T-helper 1 cell treated with Interleukin-12 subunit alpha and Interleukin-12 subunit beta and Interleukin-4 antibody, amounts not matched to agents 30 μg/mL and 1 μg/mL, for 36 hours (primary cell): ENCODE measurements at regions not wholly inside any gene's neighbourhood (a gene's known extent, or its start where the extent isn't known, plus 50 kb on each side); places are given as distances from the start of the nearest gene placed in this dataset.
A peak's percentile ranks its signal among the peaks of the same experiment; 100 is the strongest.

Source experiments
- H3K27ac Mint-ChIP-seq: one replicate; pipeline ENCODE4 v1.8.0; 2021; ENCODE audit warnings: mild to moderate bottlenecking, mixed read lengths
- H3K27me3 Mint-ChIP-seq: one replicate; pipeline ENCODE4 v1.8.0; 2021; ENCODE audit warnings: low read depth, mixed read lengths
- H3K36me3 Mint-ChIP-seq: one replicate; pipeline ENCODE4 v1.8.0; 2021; ENCODE audit warnings: low read depth, mixed read lengths
- H3K4me1 Mint-ChIP-seq: one replicate; pipeline ENCODE4 v1.8.0; 2021; ENCODE audit warnings: low read depth, mixed read lengths
- H3K4me3 Mint-ChIP-seq: one replicate; pipeline ENCODE4 v1.8.0; 2021; ENCODE audit warnings: mild to moderate bottlenecking, moderate library complexity, mixed read lengths
- H3K9me3 Mint-ChIP-seq: one replicate; pipeline ENCODE4 v1.8.0; 2021; ENCODE audit warnings: mixed read lengths

DNA sequence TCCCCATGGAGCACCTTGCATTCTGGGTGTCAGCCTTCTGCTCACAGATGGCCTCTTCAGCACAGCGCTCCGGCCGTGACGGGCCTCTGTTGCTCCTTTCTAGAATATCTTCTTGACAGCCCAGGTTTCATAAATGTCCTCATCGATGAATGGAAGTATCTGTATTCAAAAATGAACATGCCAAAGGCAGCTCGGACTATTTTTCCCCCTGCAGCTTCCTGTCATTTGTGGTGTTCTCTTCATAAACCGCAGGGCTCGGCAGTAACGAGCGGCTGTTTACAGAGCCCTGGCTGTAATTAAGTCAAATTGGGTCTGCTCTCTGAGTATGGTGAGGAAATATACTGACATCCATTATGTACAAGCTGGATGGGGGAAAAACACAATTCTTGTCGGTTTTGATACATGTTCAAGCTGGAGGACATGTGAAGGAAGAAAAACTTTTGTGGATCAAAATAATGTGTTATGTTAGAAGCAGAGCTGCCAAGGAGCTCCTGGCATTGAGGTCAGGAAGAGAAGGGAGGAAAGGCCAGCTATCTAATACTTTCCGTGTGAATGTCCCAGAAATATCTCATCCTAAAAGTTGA is 154.1 kb upstream of the CD180 start:
- H3K9me3 Mint-ChIP-seq = no peaks in the 10 kb centered on the region
- peaks cover 7% of the 10 kb centered on the region for H3K4me1 Mint-ChIP-seq
- H3K27me3 Mint-ChIP-seq = peaks cover 24% of the 10 kb centered on the region
- peak overlapping the region; percentile 34 for H3K4me3 Mint-ChIP-seq
- no peak overlapping the region for H3K27ac Mint-ChIP-seq
- H3K36me3 Mint-ChIP-seq = no peaks in the 10 kb centered on the region

DNA sequence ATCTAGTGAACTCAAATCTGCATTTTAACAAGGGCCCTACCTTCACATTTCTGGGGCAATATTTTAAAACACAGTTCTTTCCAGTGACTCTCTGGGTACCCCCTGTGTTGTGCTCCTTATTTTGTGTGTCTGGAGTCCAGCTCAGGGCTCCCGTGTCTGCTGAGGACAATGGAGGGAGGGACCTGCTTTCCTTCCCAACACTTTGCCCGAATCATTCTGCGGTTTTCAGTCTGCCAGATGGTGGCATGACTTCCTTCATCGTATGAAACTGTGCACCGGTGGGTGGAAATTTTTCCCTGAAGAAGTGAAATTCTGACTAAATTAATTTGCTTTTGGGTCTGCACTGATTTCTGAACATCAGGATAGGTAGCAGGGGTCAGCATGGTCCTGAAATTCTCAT is 153.6 kb upstream of the CD180 start:
- Mint-ChIP-seq H3K27ac (no peak overlapping the region), H3K27me3 (peaks cover 25% of the 10 kb centered on the region), H3K36me3 (no peaks in the 10 kb centered on the region), H3K9me3 (peaks cover under 1% of the 10 kb centered on the region), H3K4me1 (peaks cover 7% of the 10 kb centered on the region), H3K4me3 (peak overlapping the region; percentile 34)

DNA sequence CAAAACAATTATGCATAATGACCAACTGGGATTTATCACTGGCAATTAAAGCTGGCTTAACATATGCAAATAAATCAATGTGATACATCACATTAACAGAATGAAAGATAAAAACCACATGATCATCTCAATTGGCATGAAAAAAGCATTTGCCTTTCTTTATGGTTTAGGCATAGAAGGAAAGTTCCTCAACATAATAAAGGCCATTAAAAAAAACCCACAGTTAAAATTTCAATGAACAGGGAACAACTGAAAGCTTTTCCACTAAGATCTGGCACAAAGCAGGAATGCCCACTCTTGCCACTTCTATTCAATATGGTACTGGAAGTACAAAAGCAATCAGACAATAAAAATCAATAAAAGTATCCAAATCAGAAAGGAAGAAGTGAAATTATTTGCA is 151.2 kb upstream of the CD180 start:
- Mint-ChIP-seq H3K4me1 (peaks cover 7% of the 10 kb centered on the region), H3K27ac (no peak overlapping the region), H3K27me3 (peaks cover 21% of the 10 kb centered on the region), H3K4me3 (no peak overlapping the region), H3K36me3 (no peaks in the 10 kb centered on the region), H3K9me3 (peaks cover 10% of the 10 kb centered on the region)

DNA sequence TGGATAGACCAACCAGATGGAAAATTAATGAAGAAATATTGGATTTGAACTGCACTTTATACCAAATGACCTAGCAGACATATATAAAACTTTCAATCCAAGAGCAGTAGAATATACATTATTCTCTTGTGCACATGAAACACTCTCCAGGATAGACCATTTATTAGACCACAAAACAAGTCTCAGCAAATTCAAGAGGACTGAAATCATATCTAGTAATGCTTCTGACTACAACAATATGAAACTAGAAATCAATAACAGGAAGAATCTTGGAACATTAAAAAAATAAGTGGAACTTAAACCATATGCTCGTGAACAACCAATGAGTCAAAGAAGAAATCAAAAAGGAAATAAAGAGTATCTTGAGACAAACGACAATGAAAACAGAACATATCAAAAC is 150.0 kb upstream of the CD180 start:
- peaks cover 7% of the 10 kb centered on the region for H3K4me1 Mint-ChIP-seq
- no peaks in the 10 kb centered on the region for H3K36me3 Mint-ChIP-seq
- H3K27me3 Mint-ChIP-seq = peaks cover 24% of the 10 kb centered on the region
- H3K4me3 Mint-ChIP-seq = no peak overlapping the region
- H3K27ac Mint-ChIP-seq = no peak overlapping the region
- H3K9me3 Mint-ChIP-seq = peaks cover 10% of the 10 kb centered on the region

DNA sequence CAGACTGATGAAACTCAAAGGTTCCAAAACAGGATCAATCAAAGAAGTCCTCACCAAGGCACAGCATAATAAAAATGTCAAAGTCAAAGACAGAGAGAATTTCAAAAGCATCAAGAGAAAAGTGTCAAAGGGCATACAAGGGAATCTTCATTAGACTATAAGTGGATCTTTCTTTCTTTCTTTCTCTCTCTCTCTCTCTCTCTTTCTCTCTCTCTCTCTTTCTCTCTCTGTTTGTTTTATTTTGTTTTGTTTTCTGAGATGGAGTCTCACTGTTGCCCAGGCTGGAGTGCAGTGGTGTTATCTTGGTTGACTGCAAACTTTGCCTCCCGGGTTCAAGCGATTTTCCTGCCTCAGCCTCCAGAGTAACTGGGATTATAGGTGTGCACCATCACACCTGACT is 148.3 kb upstream of the CD180 start:
- no peaks in the 10 kb centered on the region for H3K36me3 Mint-ChIP-seq
- peaks cover 10% of the 10 kb centered on the region for H3K9me3 Mint-ChIP-seq
- H3K27me3 Mint-ChIP-seq = peaks cover 24% of the 10 kb centered on the region
- H3K4me3 Mint-ChIP-seq = no peak overlapping the region
- H3K27ac Mint-ChIP-seq = no peak overlapping the region
- no peaks in the 10 kb centered on the region for H3K4me1 Mint-ChIP-seq

DNA sequence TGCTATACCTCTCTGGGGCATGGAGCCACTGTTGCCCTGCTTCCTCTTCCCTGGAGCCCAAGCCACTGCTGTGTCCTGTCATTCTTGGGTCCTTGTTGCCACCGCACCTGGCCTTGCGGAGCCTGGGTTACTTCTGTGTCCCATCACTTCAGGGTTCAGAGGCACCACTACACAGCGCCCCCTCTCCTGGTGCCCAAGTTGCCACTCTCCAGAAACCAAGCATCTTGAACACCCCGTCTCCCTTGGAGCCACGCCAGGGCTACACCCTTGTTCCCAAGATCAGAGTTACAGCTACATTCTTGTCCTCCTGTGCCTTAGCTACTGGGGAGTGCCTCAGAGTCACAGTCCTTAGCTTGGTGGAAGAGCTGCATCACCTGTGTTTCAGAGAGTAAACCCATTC is 147.2 kb upstream of the CD180 start:
- Mint-ChIP-seq H3K4me3 (no peak overlapping the region), H3K9me3 (peaks cover 10% of the 10 kb centered on the region), H3K36me3 (no peaks in the 10 kb centered on the region), H3K4me1 (no peaks in the 10 kb centered on the region), H3K27me3 (peaks cover 21% of the 10 kb centered on the region), H3K27ac (no peak overlapping the region)

DNA sequence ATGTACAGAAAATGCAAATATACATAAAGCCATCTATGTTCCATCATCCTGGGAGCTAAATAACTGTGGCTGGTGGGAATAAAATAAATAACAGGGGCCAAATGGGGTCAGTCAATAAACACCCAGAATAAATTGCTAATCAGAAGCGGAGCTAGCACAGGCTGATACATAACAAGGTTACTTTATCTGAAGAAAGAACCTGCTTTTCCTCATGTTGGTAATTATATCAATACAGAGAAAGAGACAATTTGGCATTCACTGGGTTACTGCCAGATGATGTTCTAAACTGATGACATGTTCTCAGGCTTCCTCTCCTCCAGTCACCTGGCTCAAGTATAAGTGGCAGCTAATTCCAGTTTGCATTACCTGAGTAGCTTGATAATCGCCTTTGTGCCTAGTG is 144.9 kb upstream of the CD180 start:
- no peaks in the 10 kb centered on the region for H3K36me3 Mint-ChIP-seq

DNA sequence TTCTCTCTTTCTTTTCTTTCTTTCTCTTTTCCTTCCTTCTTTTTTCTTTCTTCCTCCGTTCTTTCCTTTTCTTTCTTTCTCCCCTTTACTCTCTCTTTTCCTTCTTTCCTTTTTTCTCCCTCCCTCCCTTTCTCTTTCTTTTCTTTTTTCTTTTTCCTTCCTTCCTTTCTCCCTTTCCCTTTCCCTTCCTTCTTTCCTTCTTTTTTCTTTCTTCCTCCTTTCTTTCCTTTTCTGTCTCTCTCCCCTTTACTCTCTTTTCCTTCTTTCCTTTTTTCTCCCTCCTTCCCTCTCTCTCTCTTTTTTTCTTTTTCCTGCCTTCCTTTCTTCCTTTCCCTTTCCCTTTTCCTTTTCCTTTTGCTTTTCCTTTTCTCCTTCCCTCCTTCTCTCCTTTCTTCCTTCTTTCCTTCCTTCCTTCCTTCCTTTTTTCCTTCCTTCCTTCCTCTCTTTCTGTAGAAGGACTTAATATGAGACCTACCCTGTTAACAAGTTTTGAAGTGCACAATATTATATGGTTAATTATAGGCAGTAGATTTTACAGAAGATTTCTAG is 142.7 kb upstream of the CD180 start:
- Mint-ChIP-seq H3K36me3 (no peaks in the 10 kb centered on the region), H3K9me3 (peaks cover under 1% of the 10 kb centered on the region), H3K4me3 (no peak overlapping the region)

More for the DNA sequence above, 144.9 kb upstream of the CD180 start:
- Mint-ChIP-seq H3K27me3 (peaks cover 13% of the 10 kb centered on the region), H3K27ac (no peak overlapping the region), H3K4me3 (no peak overlapping the region), H3K9me3 (peaks cover 10% of the 10 kb centered on the region), H3K4me1 (no peaks in the 10 kb centered on the region)

DNA sequence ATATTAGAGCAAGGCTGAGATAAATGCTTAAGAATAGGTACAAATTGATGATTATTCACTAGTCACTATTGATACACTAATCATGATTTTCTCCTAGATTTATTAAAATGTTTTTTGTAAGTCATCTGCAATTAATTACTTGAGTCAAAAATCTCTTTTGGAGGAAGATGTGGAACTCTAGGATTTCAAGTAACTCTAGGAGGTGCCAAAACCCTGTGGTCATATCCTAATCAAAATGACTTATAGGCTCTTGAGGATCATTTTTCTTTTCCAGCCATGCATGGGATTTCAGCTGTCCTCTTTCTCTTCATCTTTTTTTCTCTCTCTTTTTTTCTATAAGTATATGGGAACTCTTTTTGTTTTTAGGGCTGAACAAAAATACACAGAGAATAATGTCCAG is 141.8 kb upstream of the CD180 start:
- Mint-ChIP-seq H3K4me1 (no peaks in the 10 kb centered on the region), H3K27ac (no peak overlapping the region), H3K9me3 (no peaks in the 10 kb centered on the region), H3K27me3 (peaks cover 14% of the 10 kb centered on the region), H3K4me3 (no peak overlapping the region), H3K36me3 (no peaks in the 10 kb centered on the region)

More for the DNA sequence above, 142.7 kb upstream of the CD180 start:
- H3K27me3 Mint-ChIP-seq = peaks cover 14% of the 10 kb centered on the region
- H3K27ac Mint-ChIP-seq = no peak overlapping the region
- no peaks in the 10 kb centered on the region for H3K4me1 Mint-ChIP-seq

DNA sequence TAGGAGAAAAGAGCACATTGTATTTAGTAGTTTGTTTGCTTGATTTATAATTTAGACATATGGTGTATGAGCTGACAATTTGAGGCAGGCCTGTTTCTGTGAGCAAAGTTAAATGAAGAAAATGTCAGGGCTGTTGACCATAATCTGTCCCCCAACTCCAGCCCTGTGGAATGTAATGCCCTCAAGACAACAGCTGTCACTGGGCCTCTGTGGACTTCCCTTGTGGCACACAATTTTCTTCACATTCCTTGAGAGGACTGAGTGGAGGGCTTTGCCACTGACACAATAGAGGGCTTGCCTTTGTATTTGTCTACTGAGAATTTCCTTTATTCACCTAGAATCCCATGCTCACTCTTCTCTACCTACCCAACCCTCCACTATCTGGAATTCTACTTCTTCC is 141.2 kb upstream of the CD180 start:
- H3K36me3 Mint-ChIP-seq = no peaks in the 10 kb centered on the region
- H3K4me1 Mint-ChIP-seq = no peaks in the 10 kb centered on the region
- no peaks in the 10 kb centered on the region for H3K9me3 Mint-ChIP-seq
- no peak overlapping the region for H3K27ac Mint-ChIP-seq
- H3K4me3 Mint-ChIP-seq = no peak overlapping the region
- H3K27me3 Mint-ChIP-seq = peaks cover 14% of the 10 kb centered on the region

DNA sequence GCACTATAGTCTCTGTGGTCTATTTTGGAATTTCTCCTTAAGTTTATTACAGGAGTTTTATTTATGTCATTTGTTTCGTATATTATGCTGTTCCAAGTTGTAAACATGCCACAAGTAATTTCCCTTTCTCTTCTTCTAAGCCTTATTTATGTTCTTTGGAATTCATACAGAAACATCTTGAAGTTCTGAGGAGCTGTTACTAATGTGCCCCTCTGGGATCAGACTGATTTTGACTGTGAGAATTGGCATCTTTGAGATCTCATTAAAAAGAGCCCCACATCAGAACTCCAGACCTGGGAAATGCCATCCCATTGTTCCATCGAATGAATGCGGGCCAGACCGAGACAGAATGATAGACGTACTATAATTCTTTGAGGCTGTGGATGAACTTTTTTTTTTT is 138.8 kb upstream of the CD180 start:
- H3K36me3 Mint-ChIP-seq = no peaks in the 10 kb centered on the region
- H3K4me3 Mint-ChIP-seq = no peak overlapping the region
- H3K27me3 Mint-ChIP-seq = peaks cover 11% of the 10 kb centered on the region
- H3K9me3 Mint-ChIP-seq = peaks cover 6% of the 10 kb centered on the region
- H3K4me1 Mint-ChIP-seq = no peaks in the 10 kb centered on the region
- H3K27ac Mint-ChIP-seq = no peak overlapping the region

DNA sequence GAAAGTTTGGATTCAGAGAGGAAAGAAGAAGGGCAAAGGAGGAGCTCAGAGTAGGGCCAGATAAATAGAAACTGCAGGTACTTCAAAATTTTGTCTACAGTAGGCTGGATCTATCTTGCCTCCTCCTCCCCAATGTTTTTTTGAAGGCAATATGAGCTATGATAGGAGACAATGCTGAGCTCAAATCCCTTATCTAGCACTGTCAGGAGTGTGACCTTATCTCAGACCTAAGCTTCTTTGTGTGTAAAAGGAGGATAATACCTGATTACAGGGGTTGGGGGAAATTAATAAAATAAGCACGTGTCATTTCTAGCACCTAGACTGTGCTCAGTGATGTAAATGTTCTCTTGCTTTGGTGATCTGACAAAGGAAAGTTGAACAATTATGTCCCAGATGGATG is 137.8 kb upstream of the CD180 start:
- Mint-ChIP-seq H3K36me3 (no peaks in the 10 kb centered on the region), H3K4me1 (no peaks in the 10 kb centered on the region)

DNA sequence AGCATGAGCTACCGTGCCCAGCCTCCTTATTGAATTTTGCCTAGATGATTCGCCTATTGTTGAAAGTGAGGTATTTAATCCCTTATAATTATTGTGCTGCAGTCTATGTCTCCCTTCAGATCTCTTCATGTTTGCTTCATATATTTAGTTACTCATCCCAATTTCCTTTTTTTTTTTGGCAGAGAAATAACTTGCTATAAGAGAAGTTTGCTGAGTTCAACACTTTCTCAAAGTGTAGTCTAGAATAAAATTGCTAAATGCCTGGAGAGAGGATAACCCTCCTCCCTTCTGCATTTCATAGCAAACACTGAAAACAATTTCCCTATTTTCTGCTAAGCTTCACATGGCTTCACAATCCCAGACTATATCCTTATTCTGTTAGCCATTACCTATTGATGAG is 136.6 kb upstream of the CD180 start:
- H3K4me1 Mint-ChIP-seq = no peaks in the 10 kb centered on the region
- no peak overlapping the region for H3K27ac Mint-ChIP-seq
- H3K4me3 Mint-ChIP-seq = no peak overlapping the region
- peaks cover 7% of the 10 kb centered on the region for H3K27me3 Mint-ChIP-seq
- H3K9me3 Mint-ChIP-seq = peaks cover 6% of the 10 kb centered on the region
- H3K36me3 Mint-ChIP-seq = no peaks in the 10 kb centered on the region

More for the DNA sequence above, 137.8 kb upstream of the CD180 start:
- H3K4me3 Mint-ChIP-seq = no peak overlapping the region
- H3K27me3 Mint-ChIP-seq = peaks cover 8% of the 10 kb centered on the region
- peaks cover 6% of the 10 kb centered on the region for H3K9me3 Mint-ChIP-seq
- H3K27ac Mint-ChIP-seq = no peak overlapping the region

DNA sequence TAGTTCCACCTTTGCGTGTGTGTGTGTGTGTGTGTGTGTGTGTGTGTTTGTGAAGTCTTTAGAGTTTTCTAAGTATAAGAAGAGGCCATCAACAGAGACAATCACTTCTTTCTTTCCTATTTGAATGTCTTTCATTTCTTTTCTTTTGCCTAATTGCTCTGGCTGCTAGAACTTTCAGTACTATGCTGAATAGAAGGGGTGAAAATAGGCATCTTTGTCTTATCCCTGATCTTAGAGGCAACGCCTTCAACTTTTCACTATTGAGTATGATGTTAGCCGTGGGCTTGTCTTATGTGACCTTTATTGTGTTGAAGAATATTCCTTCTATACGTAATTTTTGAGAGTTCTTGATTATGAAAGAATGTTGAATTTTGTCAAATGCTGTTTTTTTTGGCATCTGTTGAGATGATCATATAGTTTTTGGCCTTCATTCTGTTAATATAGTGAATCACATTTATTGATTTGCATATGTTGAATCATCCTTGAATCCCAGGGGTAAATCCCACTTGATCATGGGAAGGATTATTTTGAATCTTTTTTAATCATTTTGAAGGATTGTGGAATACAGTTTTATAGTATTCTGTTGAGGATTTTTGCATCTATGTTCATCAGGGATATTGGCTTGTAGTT is 134.8 kb upstream of the CD180 start:
- H3K36me3 Mint-ChIP-seq = no peaks in the 10 kb centered on the region
- peaks cover 6% of the 10 kb centered on the region for H3K9me3 Mint-ChIP-seq
- no peaks in the 10 kb centered on the region for H3K4me1 Mint-ChIP-seq
- H3K27me3 Mint-ChIP-seq = peaks cover 7% of the 10 kb centered on the region
- H3K27ac Mint-ChIP-seq = no peak overlapping the region
- no peak overlapping the region for H3K4me3 Mint-ChIP-seq

DNA sequence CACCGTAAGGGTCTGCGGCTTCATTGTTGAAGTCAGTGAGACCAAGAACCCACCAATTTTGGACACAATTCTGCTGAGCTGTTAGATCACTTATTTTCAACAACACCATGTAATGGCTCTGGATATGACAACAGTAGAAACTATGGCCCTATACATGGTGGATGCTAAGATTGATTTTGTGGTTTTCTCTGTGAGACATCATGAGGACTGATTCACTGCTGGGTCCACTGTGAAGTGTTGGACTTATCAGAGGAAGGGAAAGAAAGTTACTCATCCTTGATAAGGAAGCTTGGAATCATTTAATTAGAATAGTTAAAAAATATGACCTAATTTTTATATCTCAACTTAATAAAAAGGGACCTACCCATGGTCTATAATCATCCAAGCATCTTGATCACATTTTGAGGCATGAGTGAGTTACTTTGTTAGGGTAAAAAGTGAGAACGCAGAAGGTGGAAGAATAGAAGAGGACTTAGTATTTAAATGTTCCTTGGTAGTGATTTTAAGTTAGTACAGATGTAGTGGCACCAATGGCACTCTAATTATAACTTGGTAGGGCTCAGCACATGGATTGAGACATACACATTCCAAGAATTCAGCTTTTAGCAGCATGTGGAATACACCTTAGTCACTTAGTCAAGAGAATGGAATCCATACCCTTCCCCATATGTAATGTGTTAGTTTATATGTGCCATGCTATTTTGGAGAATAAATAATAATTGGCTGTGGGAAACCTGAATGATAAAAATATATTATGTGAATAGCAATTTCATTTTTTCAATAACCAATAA is 123.5 kb upstream of the CD180 start:
- Mint-ChIP-seq H3K36me3 (no peaks in the 10 kb centered on the region), H3K27ac (no peak overlapping the region), H3K9me3 (peaks cover 3% of the 10 kb centered on the region), H3K27me3 (no peaks in the 10 kb centered on the region), H3K4me3 (no peak overlapping the region), H3K4me1 (no peaks in the 10 kb centered on the region)
